IMR-90 (cell line): ENCODE measurements at regions not wholly inside any gene's neighbourhood (a gene's known extent, or its start where the extent isn't known, plus 50 kb on each side); places are given as distances from the start of the nearest gene placed in this dataset.

Experiments
- ATAC-seq: fragments of 200-7000 bp; cut with Tn5 transposase; 2 replicates; pipeline ENCODE4 v1.9.1; 2020; ENCODE audit warnings: low read depth, mild to moderate bottlenecking, moderate library complexity
- BruUV-seq: library from RNA; stranded (reverse); fragments of 400-500 nt; replicated peaks from 2 replicates; lab custom pipeline; 2021; lab: Mats Ljungman, UMichigan
- CTCF ChIA-PET: fragments of 300-600 bp; formaldehyde crosslinking; extraction: SDS; loops from one replicate; lab custom pipeline; 2021; ENCODE audit warnings: antibody characterized with exemption; lab: Yijun Ruan, JAX
- POLR2A ChIA-PET: fragments of 300-600 bp; sonication (Branson Sonifier 250); formaldehyde crosslinking; loops from one replicate; lab custom pipeline; 2022; ENCODE audit warnings: antibody characterized with exemption; ENCODE audit not compliant: unreplicated experiment; lab: Charles Lee
- DNase-seq: peaks from one replicate; pipeline ENCODE4 v3.0.0; 2013
- H2AFZ ChIP-seq: replicated peaks from 2 replicates; pipeline ENCODE3; 2013; ENCODE audit warnings: low read length, mild to moderate bottlenecking; ENCODE audit not compliant: poor library complexity
- H2AK5ac ChIP-seq: 2 replicates; pipeline ENCODE4 v1.6.1; 2013; ENCODE audit warnings: low read depth, low read length, inconsistent platforms
- H2AK9ac ChIP-seq: replicated peaks from 2 replicates; pipeline ENCODE3; 2013; ENCODE audit warnings: mild to moderate bottlenecking, low read depth, low read length, moderate library complexity; ENCODE audit not compliant: poor library complexity
- H2BK120ac ChIP-seq: 2 replicates; pipeline ENCODE4 v1.6.1; 2013; ENCODE audit warnings: low read depth, low read length, inconsistent platforms
- H2BK15ac ChIP-seq: 3 replicates; pipeline ENCODE4 v1.6.1; 2013; ENCODE audit warnings: low read depth, low read length, inconsistent platforms
- H2BK20ac ChIP-seq: 2 replicates; pipeline ENCODE4 v1.6.1; 2013; ENCODE audit warnings: low read depth, mild to moderate bottlenecking, inconsistent platforms, low read length, moderate library complexity
- H2BK5ac ChIP-seq: 2 replicates; pipeline ENCODE4 v1.6.1; 2013; ENCODE audit warnings: mild to moderate bottlenecking, low read depth, low read length, inconsistent platforms; ENCODE audit not compliant: poor library complexity, severe bottlenecking
- H3K14ac ChIP-seq: replicated peaks from 2 replicates; pipeline ENCODE4 v1.6.1; 2013; ENCODE audit warnings: low read depth, low read length, inconsistent platforms
- H3K18ac ChIP-seq: 2 replicates; pipeline ENCODE4 v1.6.1; 2013; ENCODE audit warnings: low read depth, low read length, control low read depth
- H3K23ac ChIP-seq: 2 replicates; pipeline ENCODE4 v1.6.1; 2013; ENCODE audit warnings: low read depth, low read length, inconsistent platforms
- H3K27ac ChIP-seq: 2 replicates; pipeline ENCODE4 v1.5.1; 2013; ENCODE audit warnings: mild to moderate bottlenecking, control low read depth, low read length; ENCODE audit not compliant: insufficient read depth
- H3K27me3 ChIP-seq: 2 replicates; pipeline ENCODE4 v1.6.1; 2013; ENCODE audit warnings: low read length; ENCODE audit not compliant: control insufficient read depth, insufficient read depth
- H3K36me3 ChIP-seq: 2 replicates; pipeline ENCODE4 v1.6.1; 2013; ENCODE audit warnings: low read length, mixed read lengths; ENCODE audit not compliant: control insufficient read depth, insufficient read depth
- H3K4ac ChIP-seq: 2 replicates; pipeline ENCODE4 v1.6.1; 2013; ENCODE audit warnings: low read depth, low read length, inconsistent platforms
- H3K4me1 ChIP-seq: 2 replicates; pipeline ENCODE4 v1.6.1; 2013; ENCODE audit warnings: low read length, mixed read lengths; ENCODE audit not compliant: control insufficient read depth, insufficient read depth
- H3K4me2 ChIP-seq: 2 replicates; pipeline ENCODE4 v1.6.1; 2013; ENCODE audit warnings: low read depth, mild to moderate bottlenecking, control low read depth, low read length, moderate library complexity
- H3K4me3 ChIP-seq: 2 replicates; pipeline ENCODE4 v1.5.1; 2013; ENCODE audit warnings: low read depth, mild to moderate bottlenecking, control low read depth, low read length, moderate library complexity; ENCODE audit not compliant: insufficient read depth
- H3K56ac ChIP-seq: 2 replicates; pipeline ENCODE4 v1.6.1; 2013; ENCODE audit warnings: low read length, inconsistent platforms; ENCODE audit not compliant: insufficient read depth; ENCODE audit errors: extremely low read depth
- H3K79me1 ChIP-seq, 2 experiments: 2 replicates each; pipeline ENCODE4 v1.6.1; 2013; ENCODE audit warnings: low read length in 2 of 2, inconsistent platforms in 1 of 2, low read depth in 1 of 2
- H3K9ac ChIP-seq: 2 replicates; pipeline ENCODE4 v1.6.1; 2013; ENCODE audit warnings: low read depth, low read length, control low read depth
- H3K9me1 ChIP-seq: 2 replicates; pipeline ENCODE4 v1.6.1; 2013; ENCODE audit warnings: low read length, inconsistent platforms; ENCODE audit not compliant: insufficient read depth
- H3K9me3 ChIP-seq: 2 replicates; pipeline ENCODE4 v1.6.1; 2013; ENCODE audit warnings: low read length; ENCODE audit not compliant: control insufficient read depth, insufficient read depth
- H4K20me1 ChIP-seq: 2 replicates; pipeline ENCODE4 v1.6.1; 2013; ENCODE audit warnings: low read length, inconsistent platforms; ENCODE audit not compliant: insufficient read depth
- H4K5ac ChIP-seq: 2 replicates; pipeline ENCODE4 v1.6.1; 2013; ENCODE audit warnings: mild to moderate bottlenecking, low read depth, low read length, control low read depth
- H4K8ac ChIP-seq, 2 experiments: 2 replicates each; pipeline ENCODE4 v1.6.1; 2013; ENCODE audit warnings: low read depth in 2 of 2, low read length in 2 of 2, control low read depth in 1 of 2, inconsistent platforms in 1 of 2
- H4K91ac ChIP-seq: 2 replicates; pipeline ENCODE4 v1.6.1; 2013; ENCODE audit warnings: low read depth, low read length, inconsistent platforms; ENCODE audit not compliant: insufficient read depth
- BHLHE40 ChIP-seq: fragments of 150-350 bp; IDR thresholded peaks from 2 replicates; pipeline ENCODE4 v1.6.1; 2016; ENCODE audit warnings: mild to moderate bottlenecking, low read depth, low read length
- CEBPB ChIP-seq: IDR thresholded peaks from 2 replicates; pipeline ENCODE4 v1.6.1; 2012; ENCODE audit warnings: low read depth, low read length, improper control_type of control experiment
- CHD1 ChIP-seq: IDR thresholded peaks from 2 replicates; pipeline ENCODE4 v1.6.1; 2012; ENCODE audit warnings: low read depth, low read length, improper control_type of control experiment
- CTCF ChIP-seq: conservative IDR thresholded peaks from 2 replicates; pipeline ENCODE4 v1.5.1; 2012; ENCODE audit warnings: mild to moderate bottlenecking, low read depth, low read length, improper control_type of control experiment
- ELK1 ChIP-seq: fragments of 150-350 bp; IDR thresholded peaks from 2 replicates; pipeline ENCODE4 v1.6.1; 2016; ENCODE audit warnings: low read depth, mild to moderate bottlenecking, low read length, moderate library complexity, borderline replicate concordance
- FOS ChIP-seq: fragments of 150-350 bp; IDR thresholded peaks from 2 replicates; pipeline ENCODE4 v1.6.1; 2016; ENCODE audit warnings: low read depth, low read length
- MAFK ChIP-seq: IDR thresholded peaks from 2 replicates; pipeline ENCODE4 v1.6.1; 2012; ENCODE audit warnings: low read depth, low read length, improper control_type of control experiment
- MAZ ChIP-seq: IDR thresholded peaks from 2 replicates; pipeline ENCODE4 v1.6.1; 2012; ENCODE audit warnings: low read depth, mild to moderate bottlenecking, low read length, improper control_type of control experiment, moderate library complexity, borderline replicate concordance
- MXI1 ChIP-seq: IDR thresholded peaks from 2 replicates; pipeline ENCODE4 v1.6.1; 2012; ENCODE audit warnings: low read depth, mild to moderate bottlenecking, low read length, moderate library complexity, borderline replicate concordance
- NFE2L2 ChIP-seq: fragments of 150-350 bp; IDR thresholded peaks from 2 replicates; pipeline ENCODE4 v1.6.1; 2016; ENCODE audit warnings: low read depth, mild to moderate bottlenecking, low read length
- POLR2A ChIP-seq: IDR thresholded peaks from 2 replicates; pipeline ENCODE4 v1.6.1; 2012; ENCODE audit warnings: mild to moderate bottlenecking, low read depth, low read length
- RAD21 ChIP-seq: IDR thresholded peaks from 2 replicates; pipeline ENCODE4 v1.6.1; 2012; ENCODE audit warnings: low read length, improper control_type of control experiment
- RCOR1 ChIP-seq: IDR thresholded peaks from 2 replicates; pipeline ENCODE4 v1.6.1; 2012; ENCODE audit warnings: mild to moderate bottlenecking, low read length, improper control_type of control experiment; ENCODE audit not compliant: insufficient replicate concordance
- RFX5 ChIP-seq: IDR thresholded peaks from 2 replicates; pipeline ENCODE4 v1.8.0; 2012; ENCODE audit warnings: low read depth, mild to moderate bottlenecking, low read length, moderate library complexity
- SMC3 ChIP-seq: fragments of 150-350 bp; IDR thresholded peaks from 2 replicates; pipeline ENCODE4 v1.6.1; 2016; ENCODE audit warnings: low read depth, mild to moderate bottlenecking, antibody characterized with exemption, low read length, moderate library complexity
- USF2 ChIP-seq: fragments of 150-350 bp; IDR thresholded peaks from 2 replicates; pipeline ENCODE4 v1.6.1; 2017; ENCODE audit warnings: mild to moderate bottlenecking, antibody characterized with exemption, low read length, low read depth
- WGBS, 2 experiments: methylation state at CpG; one replicate each; pipeline versions ENCODE4 v1.1.5 to v1.1.7; 2013; ENCODE audit warnings: missing lambda C conversion rate in 2 of 2; ENCODE audit not compliant: insufficient read length in 1 of 2; ENCODE audit errors: extremely low coverage in 2 of 2; 5-methylcytosine and 5-hydroxymethylcytosine counted together
- dilution Hi-C: fragments of 300-500 bp; cut with HindIII; formaldehyde crosslinking; loops from one replicate; pipeline ENCODE4 v1.14.3; 2018; ENCODE audit warnings: low sequenced_read_pairs; ENCODE audit not compliant: unreplicated experiment
- in situ Hi-C: fragments of 300-500 bp; cut with MboI; formaldehyde crosslinking; loops from 3 replicates; pipeline ENCODE4 v1.14.3; 2019; ENCODE audit warnings: low sequenced_read_pairs, inconsistent platforms, mixed read lengths
- intact Hi-C: fragments of 100-400 bp; cut with micrococcal nuclease; formaldehyde crosslinking; loops from 2 replicates; pipeline ENCODE4 v1.10.0; 2022

DNA sequence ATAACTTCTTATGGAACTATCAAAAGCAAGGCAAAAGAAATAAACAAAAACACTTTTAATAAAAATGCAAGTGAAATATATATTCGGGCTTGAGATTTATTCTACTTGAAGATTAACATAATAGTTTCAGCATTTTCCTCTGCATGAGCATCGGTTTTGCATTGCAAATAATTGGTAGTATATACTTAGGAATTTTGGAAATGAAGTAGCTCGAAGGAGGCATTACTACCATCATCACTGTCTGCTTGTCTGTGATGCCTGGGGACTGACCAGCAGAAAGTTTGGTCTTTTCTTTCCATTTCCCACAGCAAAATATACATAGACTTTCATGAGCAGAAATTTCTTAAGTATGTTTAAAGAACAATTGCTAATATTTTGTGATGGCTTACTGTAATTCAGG lies 570.7 kb downstream of the HTR1B start:
- POLR2A ChIA-PET = no interaction called here
- Histone ChIP-seq H3K4me1 (no peaks in the 10 kb centered on the region), H3K36me3 (no peaks in the 10 kb centered on the region), H2BK15ac (no peak overlapping the region), H3K27me3 (no peaks in the 10 kb centered on the region), H3K9me3 (peaks cover 5% of the 10 kb centered on the region; the same call in 1 of the 2 replicates), H3K9ac (no peak overlapping the region), H3K4ac (no peak overlapping the region), H4K91ac (no peak overlapping the region), H3K4me3 (no peak overlapping the region), H2BK120ac (no peak overlapping the region), H2BK20ac (no peak overlapping the region), H4K20me1 (no peaks in the 10 kb centered on the region), H4K8ac (no peak overlapping the region), H3K18ac (no peak overlapping the region), H3K14ac (no peak overlapping the region), H3K9me1 (no peaks in the 10 kb centered on the region), H2BK5ac (no peak overlapping the region), H3K79me1 (no peaks in the 10 kb centered on the region), H4K5ac (no peak overlapping the region), H3K27ac (no peak overlapping the region), H2AK9ac (no peak overlapping the region), H2AFZ (no peak overlapping the region), H3K56ac (no peak overlapping the region), H2AK5ac (no peak overlapping the region), H3K4me2 (no peak overlapping the region), H3K23ac (no peak overlapping the region)
- intact Hi-C loops (no loop called here), in situ Hi-C loops (no loop called here), dilution Hi-C loops (no loop called here)
- TF ChIP-seq FOS (no peak), RCOR1 (no peak), ELK1 (no peak), RFX5 (no peak), MXI1 (no peak), USF2 (no peak), MAFK (no peak), POLR2A (no peak), RAD21 (no peak), CTCF (no peak), SMC3 (no peak), CHD1 (no peak), NFE2L2 (no peak), BHLHE40 (no peak), MAZ (no peak), CEBPB (no peak)
- DNase-seq = no peak
- no peak for ATAC-seq
- CTCF ChIA-PET = no interaction called here
- WGBS, 2 experiments = no CpG with 5 or more reads among the region's 3 CpGs
- no TSS peak for BruUV-seq
